ENCODE measurements at regions not wholly inside any gene's neighbourhood (a gene's known extent, or its start where the extent isn't known, plus 50 kb on each side); places are given as distances from the start of the nearest gene placed in this dataset.

GRCh38 chr4:110926841-110927400, 304.0 kb upstream of the PITX2 start:
- TF ChIP-seq HES2 (IDR thresholded peaks at IDR 0.05) (no peak), SREBF2 (IDR thresholded peaks at IDR 0.05) (no peak), KDM1A (IDR thresholded peaks at IDR 0.05; ENCODE audit: low read depth) (no peak), MAZ (IDR thresholded peaks at IDR 0.05; ENCODE audit: borderline replicate concordance, low read depth, low read length) (no peak), TFCP2L1 (CRISPR knock-in tag; IDR thresholded peaks at IDR 0.05) (no peak), CBX2 (IDR thresholded peaks at IDR 0.05; ENCODE audit: borderline replicate concordance, low read depth) (no peak), GATA3 (IDR thresholded peaks at IDR 0.05; ENCODE audit: borderline replicate concordance) (no peak), EHF (CRISPR knock-in tag; IDR thresholded peaks at IDR 0.05) (no peak), JUN (IDR thresholded peaks at IDR 0.05) (no peak), ESRRA (IDR thresholded peaks at IDR 0.05; ENCODE audit: borderline replicate concordance, low read length) (no peak), HEYL (CRISPR knock-in tag; IDR thresholded peaks at IDR 0.05) (no peak), MYC (IDR thresholded peaks at IDR 0.05; ENCODE audit: borderline replicate concordance, low read length) (no peak), BHLHE40 (IDR thresholded peaks at IDR 0.05; ENCODE audit: low read depth, low read length) (no peak)

GRCh38 chr4:110933341-110933740, 310.5 kb upstream of the PITX2 start:
- no peak for DNase-seq (ENCODE audit: low read depth in 1 of 2, low spot score in 1 of 2)
- WGBS (ENCODE audit: missing lambda C conversion rate): 39% methylated on average over 3 of the region's 3 CpGs
- Histone ChIP-seq H3K4me1 (no peaks in the 10 kb centered on the region), H3K9me3 (no peaks in the 10 kb centered on the region), H3K4me2 (no peak overlapping the region), H3K27ac (no peak overlapping the region), H3K4me3 (no peak overlapping the region)
- CTCF ChIA-PET: no interaction called here
- POLR2A ChIA-PET: no interaction called here
- TF ChIP-seq PBX3 (IDR thresholded peaks at IDR 0.05) (no peak), REST (IDR thresholded peaks at IDR 0.05) (no peak), JUN (IDR thresholded peaks at IDR 0.05) (no peak), CHD2 (IDR thresholded peaks at IDR 0.05; ENCODE audit: low read length, partially characterized antibody) (no peak), POLR2AphosphoS2 (conservative IDR thresholded peaks at IDR 0.05; ENCODE audit: low read length) (no peak), HES2 (IDR thresholded peaks at IDR 0.05) (no peak), FOSB (CRISPR knock-in tag; IDR thresholded peaks at IDR 0.05) (no peak), TP53 (CRISPR knock-in tag; IDR thresholded peaks at IDR 0.05) (no peak), ZFP36 (IDR thresholded peaks at IDR 0.05; ENCODE audit: borderline replicate concordance, partially characterized antibody) (no peak), TFCP2L1 (CRISPR knock-in tag; IDR thresholded peaks at IDR 0.05) (no peak), HEYL (CRISPR knock-in tag; IDR thresholded peaks at IDR 0.05) (no peak), USF2 (IDR thresholded peaks at IDR 0.05) (no peak), SMC3 (IDR thresholded peaks at IDR 0.05) (no peak), HOXB13 (CRISPR knock-in tag; IDR thresholded peaks at IDR 0.05; ENCODE audit: low read depth) (no peak), RNF2 (IDR thresholded peaks at IDR 0.05; ENCODE audit: borderline replicate concordance, low read depth) (no peak), EHF (CRISPR knock-in tag; IDR thresholded peaks at IDR 0.05) (no peak), ELK1 (IDR thresholded peaks at IDR 0.05; ENCODE audit: low read depth, low read length) (no peak), NPAS2 (CRISPR knock-in tag; IDR thresholded peaks at IDR 0.05; ENCODE audit: borderline replicate concordance) (no peak), HOXA7 (CRISPR knock-in tag; IDR thresholded peaks at IDR 0.05) (no peak), CBX2 (IDR thresholded peaks at IDR 0.05; ENCODE audit: borderline replicate concordance, low read depth) (no peak)
- ATAC-seq: no peak
- no peak for FAIRE-seq

More at GRCh38 chr4:110926841-110927400, 304.0 kb upstream of the PITX2 start:
- POLR2A ChIA-PET: no interaction called here
- no peak for ATAC-seq
- no peak overlapping the region for H3K27ac ChIP-seq
- H3K4me1 ChIP-seq: no peaks in the 10 kb centered on the region
- H3K4me2 ChIP-seq: no peak overlapping the region
- H3K9me3 ChIP-seq: no peaks in the 10 kb centered on the region
- WGBS (ENCODE audit: missing lambda C conversion rate): 8% methylated on average over 3 of the region's 3 CpGs
- CTCF ChIA-PET: no interaction called here
- no peak for FAIRE-seq
- no peak overlapping the region for H3K4me3 ChIP-seq
- peak in 1 of 2 experiments; percentile 3 for DNase-seq (ENCODE audit: low read depth in 1 of 2, low spot score in 1 of 2)
